GM18498 (cell line): ENCODE measurements at regions not wholly inside any gene's neighbourhood (a gene's known extent, or its start where the extent isn't known, plus 50 kb on each side); places are given as distances from the start of the nearest gene placed in this dataset.

ENCODE experiments used
- ATAC-seq: cut with Tn5 transposase; IDR thresholded peaks from one replicate; pipeline ENCODE4 v1.9.1; 2021; ENCODE audit warnings: mild to moderate bottlenecking, moderate library complexity; ENCODE audit not compliant: unreplicated experiment

GRCh38 chr5:93322974-93323860 lies 257.8 kb downstream of the NR2F1-AS1 start:
- no peak for ATAC-seq

- ATAC-seq, result no peak
Observed at GRCh38 chr5:93320920-93321445, 260.0 kb downstream of the NR2F1-AS1 start.

- ATAC-seq, result no peak
Observed at GRCh38 chr5:93313672-93314071, 267.3 kb downstream of the NR2F1-AS1 start.

- ATAC-seq, result no peak
Observed at GRCh38 chr5:93311881-93312280, 269.1 kb downstream of the NR2F1-AS1 start.

- ATAC-seq, result no peak
Observed at GRCh38 chr5:93307557-93307956, 273.5 kb downstream of the NR2F1-AS1 start.

GRCh38 chr5:93305984-93306383 lies 275.0 kb downstream of the NR2F1-AS1 start:
- ATAC-seq, result no peak

GRCh38 chr5:93304456-93305250 lies 276.4 kb downstream of the NR2F1-AS1 start:
- no peak for ATAC-seq

GRCh38 chr5:93303291-93303691 lies 277.7 kb downstream of the NR2F1-AS1 start:
- no peak for ATAC-seq

GRCh38 chr5:93302711-93303110 lies 278.3 kb downstream of the NR2F1-AS1 start:
- ATAC-seq, result no peak

- ATAC-seq, result no peak
Observed at GRCh38 chr5:93300945-93301344, 280.1 kb downstream of the NR2F1-AS1 start.

GRCh38 chr5:93300309-93300923 lies 280.6 kb downstream of the NR2F1-AS1 start:
- ATAC-seq, result no peak

GRCh38 chr5:93299681-93300308 lies 281.2 kb downstream of the NR2F1-AS1 start:
- ATAC-seq, result no peak

GRCh38 chr5:93297116-93297515 lies 283.9 kb downstream of the NR2F1-AS1 start:
- no peak for ATAC-seq

- ATAC-seq, result no peak
Observed at GRCh38 chr5:93296338-93296737, 284.7 kb downstream of the NR2F1-AS1 start.

GRCh38 chr5:93294996-93295395 lies 286.0 kb downstream of the NR2F1-AS1 start:
- ATAC-seq, result no peak

GRCh38 chr5:93294199-93294598 lies 286.8 kb downstream of the NR2F1-AS1 start:
- no peak for ATAC-seq

GRCh38 chr5:93289942-93290341 lies 291.1 kb downstream of the NR2F1-AS1 start:
- ATAC-seq, result no peak

GRCh38 chr5:93285461-93285860 lies 295.6 kb downstream of the NR2F1-AS1 start:
- no peak for ATAC-seq

GRCh38 chr5:93281980-93282772 lies 298.8 kb downstream of the NR2F1-AS1 start:
- ATAC-seq, result no peak

- ATAC-seq, result no peak
Observed at GRCh38 chr5:93280518-93280917, 300.5 kb downstream of the NR2F1-AS1 start.
